ENCODE measurements at regions not wholly inside any gene's neighbourhood (a gene's known extent, or its start where the extent isn't known, plus 50 kb on each side); places are given as distances from the start of the nearest gene placed in this dataset.

DNA sequence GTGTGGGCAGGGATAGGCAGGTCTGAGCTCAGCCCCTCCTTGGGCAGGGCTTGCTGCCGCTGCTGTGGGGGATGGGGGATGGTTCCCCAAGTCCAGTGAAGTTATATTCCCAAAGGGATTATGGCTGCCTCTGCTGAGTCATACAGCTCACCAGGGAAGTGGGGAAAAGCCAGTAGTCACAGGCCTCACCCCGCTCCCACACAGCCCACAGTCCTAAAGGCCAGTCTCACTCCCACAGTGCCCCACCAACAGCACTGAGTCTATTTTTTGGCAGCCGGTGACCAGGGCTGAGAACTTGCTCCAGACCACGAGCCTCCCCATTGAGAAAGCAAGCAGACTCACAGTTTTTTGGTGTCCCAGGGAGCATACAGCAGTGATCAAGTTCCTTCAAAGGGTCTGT, 173.3 kb downstream of the OSR1 start:
- TF ChIP-seq, protein P1, sequence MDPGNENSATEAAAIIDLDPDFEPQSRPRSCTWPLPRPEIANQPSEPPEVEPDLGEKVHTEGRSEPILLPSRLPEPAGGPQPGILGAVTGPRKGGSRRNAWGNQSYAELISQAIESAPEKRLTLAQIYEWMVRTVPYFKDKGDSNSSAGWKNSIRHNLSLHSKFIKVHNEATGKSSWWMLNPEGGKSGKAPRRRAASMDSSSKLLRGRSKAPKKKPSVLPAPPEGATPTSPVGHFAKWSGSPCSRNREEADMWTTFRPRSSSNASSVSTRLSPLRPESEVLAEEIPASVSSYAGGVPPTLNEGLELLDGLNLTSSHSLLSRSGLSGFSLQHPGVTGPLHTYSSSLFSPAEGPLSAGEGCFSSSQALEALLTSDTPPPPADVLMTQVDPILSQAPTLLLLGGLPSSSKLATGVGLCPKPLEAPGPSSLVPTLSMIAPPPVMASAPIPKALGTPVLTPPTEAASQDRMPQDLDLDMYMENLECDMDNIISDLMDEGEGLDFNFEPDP (CRISPR knock-in tag; conservative IDR thresholded peaks at IDR 0.05), result no peak
- TF ChIP-seq, protein P2, sequence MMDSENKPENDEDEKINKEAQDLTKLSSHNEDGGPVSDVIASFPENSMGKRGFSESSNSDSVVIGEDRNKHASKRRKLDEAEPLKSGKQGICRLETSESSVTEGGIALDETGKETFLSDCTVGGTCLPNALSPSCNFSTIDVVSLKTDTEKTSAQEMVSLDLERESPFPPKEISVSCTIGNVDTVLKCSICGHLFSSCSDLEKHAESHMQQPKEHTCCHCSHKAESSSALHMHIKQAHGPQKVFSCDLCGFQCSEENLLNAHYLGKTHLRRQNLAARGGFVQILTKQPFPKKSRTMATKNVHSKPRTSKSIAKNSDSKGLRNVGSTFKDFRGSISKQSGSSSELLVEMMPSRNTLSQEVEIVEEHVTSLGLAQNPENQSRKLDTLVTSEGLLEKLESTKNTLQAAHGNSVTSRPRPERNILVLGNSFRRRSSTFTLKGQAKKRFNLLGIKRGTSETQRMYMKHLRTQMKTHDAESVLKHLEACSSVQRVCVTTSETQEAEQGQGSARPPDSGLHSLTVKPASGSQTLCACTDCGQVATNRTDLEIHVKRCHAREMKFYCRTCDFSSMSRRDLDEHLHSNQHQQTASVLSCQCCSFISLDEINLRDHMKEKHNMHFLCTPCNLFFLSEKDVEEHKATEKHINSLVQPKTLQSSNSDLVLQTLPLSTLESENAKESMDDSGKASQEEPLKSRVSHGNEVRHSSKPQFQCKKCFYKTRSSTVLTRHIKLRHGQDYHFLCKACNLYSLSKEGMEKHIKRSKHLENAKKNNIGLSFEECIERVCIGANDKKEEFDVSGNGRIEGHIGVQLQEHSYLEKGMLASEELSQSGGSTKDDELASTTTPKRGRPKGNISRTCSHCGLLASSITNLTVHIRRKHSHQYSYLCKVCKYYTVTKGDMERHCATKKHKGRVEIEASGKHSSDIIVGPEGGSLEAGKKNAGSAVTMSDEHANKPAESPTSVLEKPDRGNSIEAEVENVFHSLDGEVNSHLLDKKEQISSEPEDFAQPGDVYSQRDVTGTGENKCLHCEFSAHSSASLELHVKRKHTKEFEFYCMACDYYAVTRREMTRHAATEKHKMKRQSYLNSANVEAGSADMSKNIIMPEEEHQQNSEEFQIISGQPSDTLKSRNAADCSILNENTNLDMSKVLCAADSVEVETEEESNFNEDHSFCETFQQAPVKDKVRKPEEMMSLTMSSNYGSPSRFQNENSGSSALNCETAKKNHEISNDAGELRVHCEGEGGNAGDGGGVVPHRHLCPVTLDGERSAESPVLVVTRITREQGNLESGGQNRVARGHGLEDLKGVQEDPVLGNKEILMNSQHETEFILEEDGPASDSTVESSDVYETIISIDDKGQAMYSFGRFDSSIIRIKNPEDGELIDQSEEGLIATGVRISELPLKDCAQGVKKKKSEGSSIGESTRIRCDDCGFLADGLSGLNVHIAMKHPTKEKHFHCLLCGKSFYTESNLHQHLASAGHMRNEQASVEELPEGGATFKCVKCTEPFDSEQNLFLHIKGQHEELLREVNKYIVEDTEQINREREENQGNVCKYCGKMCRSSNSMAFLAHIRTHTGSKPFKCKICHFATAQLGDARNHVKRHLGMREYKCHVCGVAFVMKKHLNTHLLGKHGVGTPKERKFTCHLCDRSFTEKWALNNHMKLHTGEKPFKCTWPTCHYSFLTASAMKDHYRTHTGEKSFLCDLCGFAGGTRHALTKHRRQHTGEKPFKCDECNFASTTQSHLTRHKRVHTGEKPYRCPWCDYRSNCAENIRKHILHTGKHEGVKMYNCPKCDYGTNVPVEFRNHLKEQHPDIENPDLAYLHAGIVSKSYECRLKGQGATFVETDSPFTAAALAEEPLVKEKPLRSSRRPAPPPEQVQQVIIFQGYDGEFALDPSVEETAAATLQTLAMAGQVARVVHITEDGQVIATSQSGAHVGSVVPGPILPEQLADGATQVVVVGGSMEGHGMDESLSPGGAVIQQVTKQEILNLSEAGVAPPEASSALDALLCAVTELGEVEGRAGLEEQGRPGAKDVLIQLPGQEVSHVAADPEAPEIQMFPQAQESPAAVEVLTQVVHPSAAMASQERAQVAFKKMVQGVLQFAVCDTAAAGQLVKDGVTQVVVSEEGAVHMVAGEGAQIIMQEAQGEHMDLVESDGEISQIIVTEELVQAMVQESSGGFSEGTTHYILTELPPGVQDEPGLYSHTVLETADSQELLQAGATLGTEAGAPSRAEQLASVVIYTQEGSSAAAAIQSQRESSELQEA (CRISPR knock-in tag; IDR thresholded peaks at IDR 0.05; ENCODE audit: not compliant biosample characterization), result no peak
- TF ChIP-seq HNF4G (IDR thresholded peaks at IDR 0.05; ENCODE audit: borderline replicate concordance, low read depth, low read length), result no peak
- TF ChIP-seq HNF4G (CRISPR knock-in tag; IDR thresholded peaks at IDR 0.05; ENCODE audit: borderline replicate concordance, low read depth), result no peak
- no peak for TF ChIP-seq ZFP1 (CRISPR knock-in tag; IDR thresholded peaks at IDR 0.05)
- TF ChIP-seq ARNT (IDR thresholded peaks at IDR 0.05), result no peak
- TF ChIP-seq, protein P3, sequence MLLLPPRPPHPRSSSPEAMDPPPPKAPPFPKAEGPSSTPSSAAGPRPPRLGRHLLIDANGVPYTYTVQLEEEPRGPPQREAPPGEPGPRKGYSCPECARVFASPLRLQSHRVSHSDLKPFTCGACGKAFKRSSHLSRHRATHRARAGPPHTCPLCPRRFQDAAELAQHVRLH (CRISPR knock-in tag; IDR thresholded peaks at IDR 0.05; ENCODE audit: borderline replicate concordance, low read depth), result no peak
- TF ChIP-seq GATA4 (IDR thresholded peaks at IDR 0.05; ENCODE audit: borderline replicate concordance, low read depth), result no peak
- no peak for TF ChIP-seq ELF1 (CRISPR knock-in tag; IDR thresholded peaks at IDR 0.05)
- TF ChIP-seq, protein P4, sequence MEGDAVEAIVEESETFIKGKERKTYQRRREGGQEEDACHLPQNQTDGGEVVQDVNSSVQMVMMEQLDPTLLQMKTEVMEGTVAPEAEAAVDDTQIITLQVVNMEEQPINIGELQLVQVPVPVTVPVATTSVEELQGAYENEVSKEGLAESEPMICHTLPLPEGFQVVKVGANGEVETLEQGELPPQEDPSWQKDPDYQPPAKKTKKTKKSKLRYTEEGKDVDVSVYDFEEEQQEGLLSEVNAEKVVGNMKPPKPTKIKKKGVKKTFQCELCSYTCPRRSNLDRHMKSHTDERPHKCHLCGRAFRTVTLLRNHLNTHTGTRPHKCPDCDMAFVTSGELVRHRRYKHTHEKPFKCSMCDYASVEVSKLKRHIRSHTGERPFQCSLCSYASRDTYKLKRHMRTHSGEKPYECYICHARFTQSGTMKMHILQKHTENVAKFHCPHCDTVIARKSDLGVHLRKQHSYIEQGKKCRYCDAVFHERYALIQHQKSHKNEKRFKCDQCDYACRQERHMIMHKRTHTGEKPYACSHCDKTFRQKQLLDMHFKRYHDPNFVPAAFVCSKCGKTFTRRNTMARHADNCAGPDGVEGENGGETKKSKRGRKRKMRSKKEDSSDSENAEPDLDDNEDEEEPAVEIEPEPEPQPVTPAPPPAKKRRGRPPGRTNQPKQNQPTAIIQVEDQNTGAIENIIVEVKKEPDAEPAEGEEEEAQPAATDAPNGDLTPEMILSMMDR (CRISPR knock-in tag; IDR thresholded peaks at IDR 0.05), result no peak
- TF ChIP-seq SMAD1 (CRISPR knock-in tag; IDR thresholded peaks at IDR 0.05; ENCODE audit: borderline replicate concordance, low read depth), result no peak
